Stomach (tissue), 8 donors: ENCODE measurements at regions not wholly inside any gene's neighbourhood (a gene's known extent, or its start where the extent isn't known, plus 50 kb on each side); places are given as distances from the start of the nearest gene placed in this dataset.

Source experiments
- DNase-seq, 2 donors: peaks; one replicate each; pipeline versions ENCODE4 v3.0.0 to v3.0.0-alpha.2; 2013 to 2019
- H3K27ac ChIP-seq, 5 donors: fragments of 200-600 bp in 4 of 5; sonication (generic) in 4 of 5; one replicate each; pipeline ENCODE4 v1.5.1; 2013 to 2019; ENCODE audit warnings: mild to moderate bottlenecking in 1 of 5, moderate library complexity in 1 of 5
- H3K27me3 ChIP-seq, 3 donors: fragments of 200-600 bp; sonication (generic); one replicate each; pipeline ENCODE4 v1.5.1; 2017 to 2019; ENCODE audit warnings: mixed run types in 1 of 3
- H3K36me3 ChIP-seq, 4 donors: fragments of 200-600 bp; sonication (generic); 1 replicate in 3 of 4; 2 replicates in 1 of 4; pipeline ENCODE4 v1.5.1; 2016 to 2019
- H3K4me1 ChIP-seq, 4 donors: fragments of 200-600 bp; sonication (generic); one replicate each; pipeline ENCODE4 v1.5.1; 2016 to 2019
- H3K4me3 ChIP-seq, 4 donors: fragments of 200-600 bp; sonication (generic) in 3 of 4; one replicate each; pipeline ENCODE4 v1.5.1; 2016 to 2019; ENCODE audit warnings: mild to moderate bottlenecking in 1 of 4
- H3K9me3 ChIP-seq, 4 donors: fragments of 200-600 bp; sonication (generic); one replicate each; pipeline ENCODE4 v1.5.1; 2016 to 2019
- EP300 ChIP-seq: sonication (generic); formaldehyde crosslinking; IDR thresholded peaks from one replicate; pipeline ENCODE4 v1.6.1; 2017; ENCODE audit warnings: antibody characterized with exemption
- POLR2A ChIP-seq, 4 donors: fragments of 450-650 bp; IDR thresholded peaks; one replicate each; pipeline ENCODE4 v1.6.1; 2016; ENCODE audit warnings: antibody characterized with exemption in 4 of 4, control low read depth in 2 of 4, mild to moderate bottlenecking in 1 of 4, moderate library complexity in 1 of 4
- POLR2AphosphoS5 ChIP-seq, 3 donors: sonication (generic); formaldehyde crosslinking; IDR thresholded peaks; one replicate each; pipeline ENCODE4 v1.6.1; 2016; ENCODE audit warnings: antibody characterized with exemption in 3 of 3
- WGBS, 5 donors: extraction: QIAGEN DNeasy Blood & Tissue Kit in 3 of 5; methylation state at CpG; one replicate each; pipeline versions ENCODE4 v1.1.5 to v1.1.7; 2013 to 2018; 5-methylcytosine and 5-hydroxymethylcytosine counted together
- intact Hi-C: fragments of 100-400 bp; cut with DNase I; formaldehyde crosslinking; loops from one replicate; pipeline ENCODE4 v1.15.1; 2023; ENCODE audit warnings: low total_unique reads
- TF ChIP-seq, protein P1 (sequence below), 7 experiments: fragments of 450-650 bp in 4 of 7; fragments of 200-600 bp in 3 of 7; sonication (generic) in 3 of 7; IDR thresholded peaks; one replicate each; pipeline ENCODE4 v1.5.1; 2016 to 2019; ENCODE audit warnings: antibody characterized with exemption in 7 of 7, control low read depth in 2 of 7, mild to moderate bottlenecking in 1 of 7
- donor health status: healthy with polysubstance abuse.
- donor health status: Bipolar disorder and iron deficiency.
- donor health status: healthy.

DNA sequence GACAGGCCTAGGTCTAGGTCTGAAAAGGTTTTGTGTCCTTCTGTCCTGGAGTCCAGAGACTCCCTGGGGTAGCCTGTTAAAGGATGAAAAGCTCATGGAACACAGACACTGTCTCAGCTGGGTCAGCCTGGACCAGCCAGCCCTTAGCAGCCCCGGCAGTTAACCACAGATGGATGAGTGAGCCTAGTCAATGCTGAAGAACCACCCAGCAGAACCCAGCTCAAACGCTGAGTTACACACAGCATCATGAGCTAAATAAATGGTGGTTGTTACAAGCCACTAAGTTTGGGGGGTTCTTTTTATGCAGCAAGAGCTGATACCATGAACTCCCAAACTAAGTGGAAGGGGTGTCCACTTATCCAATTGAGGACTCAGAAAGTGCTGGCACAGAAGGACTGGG is 472.8 kb upstream of the PROK2 start:
- peaks cover 16 to 42% (median 29%) of the 10 kb centered on the region in 4 donors for H3K4me1 ChIP-seq

DNA sequence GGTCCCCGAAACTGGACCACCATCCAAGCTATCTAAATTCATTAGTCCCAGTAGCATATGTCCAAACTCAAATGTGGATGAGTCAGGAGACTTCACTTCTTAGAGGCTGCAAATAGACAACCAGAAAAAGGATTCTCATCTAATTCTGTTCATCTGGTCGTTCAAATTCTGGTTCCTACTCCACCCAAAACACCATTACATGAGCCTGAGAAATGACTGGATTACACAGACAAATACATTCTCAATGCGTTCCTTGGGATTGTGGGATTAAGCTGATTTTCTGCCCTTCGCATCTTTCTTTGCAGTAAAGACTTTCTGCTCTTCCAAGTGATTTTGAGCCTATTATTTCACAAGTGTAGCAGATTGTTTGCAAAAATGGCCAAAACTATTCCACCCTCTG is 472.3 kb upstream of the PROK2 start:
- peaks cover 16 to 39% (median 27%) of the 10 kb centered on the region in 4 donors for H3K4me1 ChIP-seq
- H3K36me3 ChIP-seq: no peaks in the 10 kb centered on the region
- DNase-seq: no peak
- H3K4me3 ChIP-seq: no peak overlapping the region
- WGBS, 5 donors: 75 to 90% (median 89%) methylated on average over 4 of the region's 4 CpGs
- H3K9me3 ChIP-seq: no peaks in the 10 kb centered on the region
- no peak overlapping the region for H3K27ac ChIP-seq
- H3K27me3 ChIP-seq: no peaks in the 10 kb centered on the region
- TF ChIP-seq, protein P1, sequence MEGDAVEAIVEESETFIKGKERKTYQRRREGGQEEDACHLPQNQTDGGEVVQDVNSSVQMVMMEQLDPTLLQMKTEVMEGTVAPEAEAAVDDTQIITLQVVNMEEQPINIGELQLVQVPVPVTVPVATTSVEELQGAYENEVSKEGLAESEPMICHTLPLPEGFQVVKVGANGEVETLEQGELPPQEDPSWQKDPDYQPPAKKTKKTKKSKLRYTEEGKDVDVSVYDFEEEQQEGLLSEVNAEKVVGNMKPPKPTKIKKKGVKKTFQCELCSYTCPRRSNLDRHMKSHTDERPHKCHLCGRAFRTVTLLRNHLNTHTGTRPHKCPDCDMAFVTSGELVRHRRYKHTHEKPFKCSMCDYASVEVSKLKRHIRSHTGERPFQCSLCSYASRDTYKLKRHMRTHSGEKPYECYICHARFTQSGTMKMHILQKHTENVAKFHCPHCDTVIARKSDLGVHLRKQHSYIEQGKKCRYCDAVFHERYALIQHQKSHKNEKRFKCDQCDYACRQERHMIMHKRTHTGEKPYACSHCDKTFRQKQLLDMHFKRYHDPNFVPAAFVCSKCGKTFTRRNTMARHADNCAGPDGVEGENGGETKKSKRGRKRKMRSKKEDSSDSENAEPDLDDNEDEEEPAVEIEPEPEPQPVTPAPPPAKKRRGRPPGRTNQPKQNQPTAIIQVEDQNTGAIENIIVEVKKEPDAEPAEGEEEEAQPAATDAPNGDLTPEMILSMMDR (IDR thresholded peaks at IDR 0.05): no peak
- TF ChIP-seq POLR2AphosphoS5 (IDR thresholded peaks at IDR 0.05) (no peak), EP300 (no peak)
- intact Hi-C loops: no loop called here

More for the DNA sequence above, 472.8 kb upstream of the PROK2 start:
- TF ChIP-seq, protein P1 (IDR thresholded peaks at IDR 0.05): no peak
- TF ChIP-seq EP300 (no peak), POLR2AphosphoS5 (IDR thresholded peaks at IDR 0.05) (no peak), POLR2A (IDR thresholded peaks at IDR 0.05) (no peak)
- Histone ChIP-seq H3K36me3 (no peaks in the 10 kb centered on the region), H3K27me3 (no peaks in the 10 kb centered on the region), H3K27ac (no peak overlapping the region), H3K4me3 (no peak overlapping the region), H3K9me3 (no peaks in the 10 kb centered on the region)
- DNase-seq: no peak
- WGBS, 5 donors: 92 to 100% (median 94%) methylated on average over 2 of the region's 2 CpGs
- intact Hi-C loops: no loop called here

DNA sequence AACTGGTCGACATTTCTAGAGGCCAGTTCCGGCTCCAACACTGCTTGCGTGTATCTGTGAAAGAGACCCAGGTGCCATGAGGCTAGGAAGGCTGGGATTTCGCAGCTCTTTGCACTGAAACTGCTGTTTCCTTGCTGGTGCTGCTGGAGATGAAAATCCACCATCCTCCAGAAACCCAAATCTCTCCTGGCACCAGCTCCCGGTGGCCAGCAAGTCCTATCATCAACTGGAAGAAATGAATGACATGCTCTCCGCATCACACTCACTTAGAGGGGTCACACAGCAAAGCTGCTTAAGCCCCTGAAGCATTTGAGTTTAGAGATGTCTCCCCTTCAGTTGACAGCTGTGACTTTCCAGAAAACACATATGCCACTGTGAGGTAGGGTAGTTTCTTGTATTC is 471.8 kb upstream of the PROK2 start:
- Histone ChIP-seq H3K27ac (peak overlapping the region in 2 of 5 donors; percentile 61 to 74), H3K4me1 (peaks cover 16 to 39% (median 26%) of the 10 kb centered on the region in 4 donors), H3K9me3 (no peaks in the 10 kb centered on the region), H3K36me3 (no peaks in the 10 kb centered on the region), H3K27me3 (no peaks in the 10 kb centered on the region), H3K4me3 (no peak overlapping the region)
- DNase-seq: no peak
- WGBS, 5 donors: 71 to 81% (median 80%) methylated on average over 5 to 6 of the region's 6 CpGs
- intact Hi-C loops: no loop called here
- no peak for TF ChIP-seq POLR2A (IDR thresholded peaks at IDR 0.05)
- TF ChIP-seq, protein P1 (IDR thresholded peaks at IDR 0.05): no peak
- TF ChIP-seq POLR2AphosphoS5 (IDR thresholded peaks at IDR 0.05): no peak
- no peak for TF ChIP-seq EP300

DNA sequence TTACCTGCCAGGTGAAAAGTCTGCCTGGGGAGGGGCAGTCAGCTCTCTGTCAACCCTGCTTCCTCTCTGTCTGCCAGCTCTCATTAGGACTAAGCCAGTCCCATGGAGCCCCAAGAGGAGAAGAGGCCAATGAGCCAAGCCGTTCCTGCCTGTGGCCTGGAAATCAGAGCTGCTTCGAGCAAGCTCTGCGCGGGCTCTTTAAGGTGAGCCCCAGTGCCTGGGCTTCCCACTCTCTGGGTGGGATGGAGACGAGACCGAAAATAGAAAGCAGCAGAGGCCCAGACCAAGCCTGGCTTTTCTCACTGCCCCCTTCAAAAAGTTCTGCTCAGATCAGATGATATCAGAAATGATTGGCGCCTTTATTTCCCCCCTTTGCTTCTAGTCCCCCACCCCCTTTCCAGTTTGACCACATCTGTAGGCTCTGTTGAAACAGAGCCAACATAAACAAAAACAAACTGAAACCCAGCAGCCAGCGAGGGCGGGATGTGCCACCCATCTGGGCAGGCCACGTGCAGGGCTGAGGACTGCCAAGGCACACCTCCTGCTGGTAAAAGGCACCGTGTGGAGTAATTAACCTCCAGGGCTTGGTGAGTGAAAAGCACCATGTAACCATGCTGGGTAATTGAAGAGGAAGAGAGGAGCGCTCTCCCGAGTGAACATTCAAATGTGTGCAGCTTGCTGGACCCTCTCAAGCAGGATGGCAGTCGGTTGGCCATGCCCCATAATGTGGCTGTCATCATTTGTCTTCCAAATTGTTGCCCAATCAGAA is 471.0 kb upstream of the PROK2 start:
- 16 to 30% (median 17%) methylated on average over 14 of the region's 14 CpGs for WGBS, 5 donors
- DNase-seq: peak; percentile 85 to 89
- peak overlapping the region in 4 of 5 donors; percentile 41 to 74 (median 66) for H3K27ac ChIP-seq
- H3K9me3 ChIP-seq: no peaks in the 10 kb centered on the region
- no peaks in the 10 kb centered on the region for H3K27me3 ChIP-seq
- peaks cover 16 to 39% (median 26%) of the 10 kb centered on the region in 4 donors for H3K4me1 ChIP-seq
- no peak overlapping the region for H3K4me3 ChIP-seq
- TF ChIP-seq POLR2A (IDR thresholded peaks at IDR 0.05) (no peak), POLR2AphosphoS5 (IDR thresholded peaks at IDR 0.05) (peak; percentile 52 to 78 (median 76)), EP300 (no peak)
- TF ChIP-seq, protein P1 (IDR thresholded peaks at IDR 0.05): peak in 1 of 7 experiments; percentile 49
- intact Hi-C loops: no loop called here
- no peaks in the 10 kb centered on the region for H3K36me3 ChIP-seq
